Thoracic aorta (tissue), 2 donors: ENCODE measurements at regions not wholly inside any gene's neighbourhood (a gene's known extent, or its start where the extent isn't known, plus 50 kb on each side); places are given as distances from the start of the nearest gene placed in this dataset.
"Not testable (repeated sequence)": the region's sequence is repeated elsewhere in the genome, so short reads cannot be mapped to it uniquely, and the experiment has no call there.

Experiments used
- ATAC-seq: fragments of 150-250 bp; one replicate; pipeline ENCODE4 v1.8.0; 2017; ENCODE audit warnings: low read depth; ENCODE audit not compliant: insufficient number of reproducible peaks, low FRiP score
- DNase-seq: peaks from one replicate; pipeline ENCODE4 v3.0.0-alpha.2; 2020; ENCODE audit warnings: low spot score
- H3K27ac ChIP-seq, 2 donors: fragments of 200-600 bp; sonication (generic); 1 replicate in 1 of 2; 2 replicates in 1 of 2; pipeline ENCODE4 v1.5.1; 2016; ENCODE audit warnings: mild to moderate bottlenecking in 2 of 2, moderate library complexity in 2 of 2
- H3K27me3 ChIP-seq: fragments of 200-600 bp; sonication (generic); replicated peaks from 2 replicates; pipeline ENCODE4 v1.6.0; 2016; ENCODE audit warnings: mild to moderate bottlenecking; ENCODE audit not compliant: insufficient read depth
- H3K36me3 ChIP-seq: fragments of 200-600 bp; sonication (generic); one replicate; pipeline ENCODE4 v1.5.1; 2016
- H3K4me1 ChIP-seq, 2 donors: fragments of 200-600 bp; sonication (generic); 1 replicate in 1 of 2; 2 replicates in 1 of 2; pipeline versions ENCODE4 v1.5.1 to v1.6.0; 2016; ENCODE audit warnings: low read depth in 2 of 2, mild to moderate bottlenecking in 1 of 2; ENCODE audit not compliant: control insufficient read depth in 1 of 2
- H3K4me3 ChIP-seq: fragments of 200-600 bp; sonication (generic); 2 replicates; pipeline ENCODE4 v1.5.1; 2016; ENCODE audit warnings: mild to moderate bottlenecking
- H3K9me3 ChIP-seq: fragments of 200-600 bp; sonication (generic); 2 replicates; pipeline ENCODE4 v1.5.1; 2016
- TF ChIP-seq, protein P1 (sequence below): fragments of 200-600 bp; sonication (generic); IDR thresholded peaks from one replicate; pipeline ENCODE4 v1.5.1; 2019; ENCODE audit warnings: antibody characterized with exemption

DNA sequence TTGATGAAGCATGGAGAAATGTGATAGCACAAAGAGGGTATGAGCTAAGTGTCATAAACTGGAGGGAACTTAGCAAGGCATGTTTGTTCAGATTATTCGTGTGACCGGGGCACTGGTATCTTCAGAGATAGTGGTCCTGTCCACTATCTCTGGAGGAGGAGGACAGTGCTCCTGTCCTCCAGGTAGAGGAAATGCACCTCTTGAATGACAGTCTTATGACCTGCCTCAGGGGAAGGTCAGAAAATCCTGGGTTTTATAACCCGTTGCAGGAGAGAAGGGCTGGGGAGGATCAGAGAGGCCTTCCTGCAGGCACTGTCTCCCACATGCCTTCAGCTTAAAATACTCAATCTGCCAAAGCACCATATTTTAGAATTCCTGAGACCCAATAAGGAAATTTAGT is 213.5 kb upstream of the UBL3 start:
- ATAC-seq, result no peak
- H3K9me3 ChIP-seq, result no peaks in the 10 kb centered on the region
- H3K27me3 ChIP-seq, result no peaks in the 10 kb centered on the region
- TF ChIP-seq, protein P1, sequence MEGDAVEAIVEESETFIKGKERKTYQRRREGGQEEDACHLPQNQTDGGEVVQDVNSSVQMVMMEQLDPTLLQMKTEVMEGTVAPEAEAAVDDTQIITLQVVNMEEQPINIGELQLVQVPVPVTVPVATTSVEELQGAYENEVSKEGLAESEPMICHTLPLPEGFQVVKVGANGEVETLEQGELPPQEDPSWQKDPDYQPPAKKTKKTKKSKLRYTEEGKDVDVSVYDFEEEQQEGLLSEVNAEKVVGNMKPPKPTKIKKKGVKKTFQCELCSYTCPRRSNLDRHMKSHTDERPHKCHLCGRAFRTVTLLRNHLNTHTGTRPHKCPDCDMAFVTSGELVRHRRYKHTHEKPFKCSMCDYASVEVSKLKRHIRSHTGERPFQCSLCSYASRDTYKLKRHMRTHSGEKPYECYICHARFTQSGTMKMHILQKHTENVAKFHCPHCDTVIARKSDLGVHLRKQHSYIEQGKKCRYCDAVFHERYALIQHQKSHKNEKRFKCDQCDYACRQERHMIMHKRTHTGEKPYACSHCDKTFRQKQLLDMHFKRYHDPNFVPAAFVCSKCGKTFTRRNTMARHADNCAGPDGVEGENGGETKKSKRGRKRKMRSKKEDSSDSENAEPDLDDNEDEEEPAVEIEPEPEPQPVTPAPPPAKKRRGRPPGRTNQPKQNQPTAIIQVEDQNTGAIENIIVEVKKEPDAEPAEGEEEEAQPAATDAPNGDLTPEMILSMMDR, result no peak
- no peaks in the 10 kb centered on the region for H3K36me3 ChIP-seq
- no peak overlapping the region for H3K4me3 ChIP-seq
- H3K4me1 ChIP-seq, result no peaks in the 10 kb centered on the region
- no peak overlapping the region for H3K27ac ChIP-seq
- no peak for DNase-seq

- Histone ChIP-seq H3K27ac (no peak overlapping the region), H3K36me3 (no peaks in the 10 kb centered on the region), H3K4me1 (no peaks in the 10 kb centered on the region), H3K27me3 (no peaks in the 10 kb centered on the region), H3K9me3 (peaks cover 3% of the 10 kb centered on the region), H3K4me3 (no peak overlapping the region)
- DNase-seq (no peak), ATAC-seq (no peak)
- TF ChIP-seq, protein P1, result no peak
Observed at GRCh38 chr13:30061217-30061616, 210.8 kb upstream of the UBL3 start.

DNA sequence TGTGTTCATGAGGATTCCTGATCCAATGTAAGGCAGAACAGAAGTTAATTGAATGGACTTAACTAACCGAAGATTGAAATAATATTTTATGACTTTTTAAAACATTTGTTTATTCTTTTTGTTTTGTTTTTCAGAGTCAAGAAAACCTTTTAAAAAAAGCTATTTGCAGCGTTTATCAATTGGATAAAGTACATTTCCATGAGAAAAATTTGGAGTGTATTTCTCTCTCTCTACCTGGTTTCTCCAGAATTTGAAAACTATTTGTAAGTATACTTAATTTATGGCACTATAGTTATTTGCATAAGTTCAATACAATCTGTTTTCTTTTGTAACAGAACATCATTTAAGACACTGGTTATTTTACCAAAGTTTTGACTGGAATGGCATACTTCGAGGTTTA is 208.0 kb upstream of the UBL3 start:
- H3K27me3 ChIP-seq, result no peaks in the 10 kb centered on the region
- no peaks in the 10 kb centered on the region for H3K36me3 ChIP-seq
- H3K4me1 ChIP-seq, result no peaks in the 10 kb centered on the region
- H3K9me3 ChIP-seq, result peaks cover 3% of the 10 kb centered on the region
- no peak for ATAC-seq
- DNase-seq, result no peak
- H3K27ac ChIP-seq, result no peak overlapping the region
- TF ChIP-seq, protein P1, result no peak
- H3K4me3 ChIP-seq, result no peak overlapping the region

- not testable (repeated sequence) for H3K4me1 ChIP-seq, DNase-seq, H3K9me3 ChIP-seq, H3K27ac ChIP-seq, H3K27me3 ChIP-seq, H3K36me3 ChIP-seq, H3K4me3 ChIP-seq, ATAC-seq
Observed at GRCh38 chr13:30054546-30054945, 204.1 kb upstream of the UBL3 start.

- no peak for ATAC-seq
- Histone ChIP-seq H3K27ac (no peak overlapping the region), H3K4me1 (no peaks in the 10 kb centered on the region), H3K9me3 (peaks cover 3% of the 10 kb centered on the region), H3K4me3 (no peak overlapping the region), H3K36me3 (no peaks in the 10 kb centered on the region), H3K27me3 (no peaks in the 10 kb centered on the region)
- no peak for DNase-seq
- TF ChIP-seq, protein P1, result no peak
Observed at GRCh38 chr13:30053939-30054338, 203.5 kb upstream of the UBL3 start.

DNA sequence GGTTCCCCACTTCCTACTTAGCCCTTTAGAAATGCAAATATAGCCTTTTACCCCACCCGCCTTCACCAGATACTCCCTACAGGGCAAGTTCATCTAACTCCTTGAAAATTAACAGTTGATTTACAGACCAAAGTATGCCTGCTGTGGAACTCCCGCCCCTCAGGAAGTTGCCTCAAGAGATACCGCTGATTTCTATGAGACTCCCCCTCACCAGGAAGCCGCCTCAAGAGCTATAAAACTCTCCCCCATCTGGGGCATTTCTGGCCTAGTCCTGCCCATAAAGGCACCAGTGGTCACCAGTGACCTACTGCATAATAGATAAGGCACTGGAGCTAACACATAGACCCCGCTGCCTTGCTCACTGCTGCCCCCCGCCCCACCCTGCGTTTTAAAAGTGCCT is 201.7 kb upstream of the UBL3 start:
- no peaks in the 10 kb centered on the region for H3K27me3 ChIP-seq
- H3K9me3 ChIP-seq, result no peaks in the 10 kb centered on the region
- no peaks in the 10 kb centered on the region for H3K4me1 ChIP-seq
- no peak overlapping the region for H3K27ac ChIP-seq
- H3K36me3 ChIP-seq, result no peaks in the 10 kb centered on the region
- TF ChIP-seq, protein P1, result no peak
- DNase-seq (no peak), ATAC-seq (no peak)
- no peak overlapping the region for H3K4me3 ChIP-seq
